ENCODE measurements at regions not wholly inside any gene's neighbourhood (a gene's known extent, or its start where the extent isn't known, plus 50 kb on each side); places are given as distances from the start of the nearest gene placed in this dataset.

DNA sequence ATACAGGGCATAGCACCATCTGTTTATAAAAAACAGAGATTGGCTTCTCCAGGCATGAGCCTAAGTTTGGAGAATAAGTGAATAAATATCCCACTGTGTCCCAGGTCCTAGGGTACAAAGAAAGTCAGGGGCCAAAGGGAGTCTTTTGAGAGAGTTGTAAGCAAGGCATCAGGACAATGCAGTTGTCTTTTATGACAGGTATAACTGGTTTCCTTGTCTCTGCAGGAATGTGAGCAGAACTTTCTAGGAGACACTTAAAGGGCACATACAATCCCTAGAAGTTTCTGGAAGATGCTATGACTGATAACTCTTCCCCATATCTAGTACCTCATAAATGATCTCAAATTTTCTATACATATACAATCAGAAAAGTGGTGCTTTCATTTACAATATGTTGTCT, 245.6 kb upstream of the RGMB start:
- H3K27me3 Mint-ChIP-seq (ENCODE audit: unreplicated experiment) = no peaks in the 10 kb centered on the region
- H3K4me1 Mint-ChIP-seq (ENCODE audit: unreplicated experiment) = peaks cover 12% of the 10 kb centered on the region
- H3K4me3 Mint-ChIP-seq (ENCODE audit: unreplicated experiment) = no peak overlapping the region
- TF ChIP-seq, protein P1, sequence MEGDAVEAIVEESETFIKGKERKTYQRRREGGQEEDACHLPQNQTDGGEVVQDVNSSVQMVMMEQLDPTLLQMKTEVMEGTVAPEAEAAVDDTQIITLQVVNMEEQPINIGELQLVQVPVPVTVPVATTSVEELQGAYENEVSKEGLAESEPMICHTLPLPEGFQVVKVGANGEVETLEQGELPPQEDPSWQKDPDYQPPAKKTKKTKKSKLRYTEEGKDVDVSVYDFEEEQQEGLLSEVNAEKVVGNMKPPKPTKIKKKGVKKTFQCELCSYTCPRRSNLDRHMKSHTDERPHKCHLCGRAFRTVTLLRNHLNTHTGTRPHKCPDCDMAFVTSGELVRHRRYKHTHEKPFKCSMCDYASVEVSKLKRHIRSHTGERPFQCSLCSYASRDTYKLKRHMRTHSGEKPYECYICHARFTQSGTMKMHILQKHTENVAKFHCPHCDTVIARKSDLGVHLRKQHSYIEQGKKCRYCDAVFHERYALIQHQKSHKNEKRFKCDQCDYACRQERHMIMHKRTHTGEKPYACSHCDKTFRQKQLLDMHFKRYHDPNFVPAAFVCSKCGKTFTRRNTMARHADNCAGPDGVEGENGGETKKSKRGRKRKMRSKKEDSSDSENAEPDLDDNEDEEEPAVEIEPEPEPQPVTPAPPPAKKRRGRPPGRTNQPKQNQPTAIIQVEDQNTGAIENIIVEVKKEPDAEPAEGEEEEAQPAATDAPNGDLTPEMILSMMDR (IDR thresholded peaks at IDR 0.05) = no peak
- no peak for DNase-seq (ENCODE audit: extremely low spot score, unreplicated experiment)
- no peaks in the 10 kb centered on the region for H3K36me3 Mint-ChIP-seq (ENCODE audit: unreplicated experiment)
- H3K27ac Mint-ChIP-seq (ENCODE audit: unreplicated experiment) = no peak overlapping the region
- H3K9me3 Mint-ChIP-seq (ENCODE audit: unreplicated experiment) = peaks cover 3% of the 10 kb centered on the region

DNA sequence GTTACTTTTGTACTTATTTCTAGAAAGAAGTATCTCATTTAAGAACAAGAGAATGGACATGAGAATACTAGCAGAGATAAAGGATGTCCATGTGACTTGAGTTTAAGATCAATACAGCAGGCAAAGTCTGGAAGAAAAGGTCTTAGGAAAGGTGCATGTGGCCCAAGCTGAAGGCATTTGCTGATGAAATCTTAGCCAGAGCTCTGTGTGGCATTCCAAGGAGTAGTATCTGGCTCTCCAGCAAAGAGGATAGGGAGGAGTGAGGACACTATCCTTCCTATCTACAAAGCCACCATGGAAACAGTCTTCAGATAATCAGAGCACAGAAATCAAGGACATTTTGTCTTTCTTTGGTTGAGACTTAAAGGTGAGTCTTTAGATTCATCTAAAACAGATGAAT, 244.1 kb upstream of the RGMB start:
- H3K9me3 Mint-ChIP-seq (ENCODE audit: unreplicated experiment) = peaks cover 3% of the 10 kb centered on the region
- TF ChIP-seq, protein P1 (IDR thresholded peaks at IDR 0.05) = no peak
- peaks cover 12% of the 10 kb centered on the region for H3K4me1 Mint-ChIP-seq (ENCODE audit: unreplicated experiment)
- H3K27ac Mint-ChIP-seq (ENCODE audit: unreplicated experiment) = no peak overlapping the region
- H3K36me3 Mint-ChIP-seq (ENCODE audit: unreplicated experiment) = no peaks in the 10 kb centered on the region
- H3K4me3 Mint-ChIP-seq (ENCODE audit: unreplicated experiment) = no peak overlapping the region
- no peaks in the 10 kb centered on the region for H3K27me3 Mint-ChIP-seq (ENCODE audit: unreplicated experiment)
- DNase-seq (ENCODE audit: extremely low spot score, unreplicated experiment) = no peak

DNA sequence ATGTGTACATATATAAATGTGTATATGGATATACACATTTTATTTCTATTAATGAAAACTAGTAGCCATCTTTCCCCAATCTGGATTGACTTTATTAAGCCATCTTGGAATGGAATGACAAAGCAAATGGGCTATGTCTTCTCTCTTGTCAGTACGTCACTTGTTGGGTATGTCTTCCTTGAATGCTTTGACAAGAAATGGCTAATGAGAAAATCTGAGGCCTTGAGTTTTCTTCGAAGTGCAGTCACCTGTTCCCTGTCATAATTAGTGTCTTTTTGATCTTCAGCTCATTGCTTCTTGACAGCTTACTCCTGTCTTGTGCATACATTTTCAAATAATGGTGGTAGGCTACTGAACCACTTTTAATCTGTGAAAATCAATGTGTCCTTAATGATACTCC, 243.2 kb upstream of the RGMB start:
- Mint-ChIP-seq H3K4me1 (ENCODE audit: unreplicated experiment) (peaks cover 12% of the 10 kb centered on the region), H3K27ac (ENCODE audit: unreplicated experiment) (no peak overlapping the region), H3K27me3 (ENCODE audit: unreplicated experiment) (no peaks in the 10 kb centered on the region), H3K4me3 (ENCODE audit: unreplicated experiment) (no peak overlapping the region), H3K9me3 (ENCODE audit: unreplicated experiment) (peaks cover 3% of the 10 kb centered on the region), H3K36me3 (ENCODE audit: unreplicated experiment) (no peaks in the 10 kb centered on the region)
- TF ChIP-seq, protein P1 (IDR thresholded peaks at IDR 0.05) = no peak
- DNase-seq (ENCODE audit: extremely low spot score, unreplicated experiment) = no peak

DNA sequence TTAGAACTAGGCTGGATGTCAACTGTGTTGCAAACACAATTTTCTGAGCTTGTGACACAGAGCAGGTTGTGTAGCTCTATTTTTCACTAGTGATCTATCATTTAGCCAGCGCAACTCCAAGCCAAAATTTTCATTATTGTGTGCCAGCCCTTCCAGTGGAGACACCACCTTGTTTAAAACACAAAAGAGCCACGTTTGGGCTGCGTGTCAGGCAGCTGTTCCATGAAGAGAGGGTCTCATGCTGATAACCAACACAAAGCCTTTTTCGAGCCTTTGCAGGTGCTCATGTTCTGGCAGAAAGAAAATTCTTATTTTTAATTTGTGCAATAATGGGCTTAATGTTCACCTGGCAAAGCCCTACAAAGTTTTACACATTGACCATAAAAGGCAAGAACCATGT, 237.6 kb upstream of the RGMB start:
- peaks cover 3% of the 10 kb centered on the region for H3K9me3 Mint-ChIP-seq (ENCODE audit: unreplicated experiment)
- H3K4me3 Mint-ChIP-seq (ENCODE audit: unreplicated experiment) = no peak overlapping the region
- H3K36me3 Mint-ChIP-seq (ENCODE audit: unreplicated experiment) = no peaks in the 10 kb centered on the region
- TF ChIP-seq, protein P1 (IDR thresholded peaks at IDR 0.05) = no peak
- no peaks in the 10 kb centered on the region for H3K4me1 Mint-ChIP-seq (ENCODE audit: unreplicated experiment)
- DNase-seq (ENCODE audit: extremely low spot score, unreplicated experiment) = no peak
- no peaks in the 10 kb centered on the region for H3K27me3 Mint-ChIP-seq (ENCODE audit: unreplicated experiment)
- no peak overlapping the region for H3K27ac Mint-ChIP-seq (ENCODE audit: unreplicated experiment)

DNA sequence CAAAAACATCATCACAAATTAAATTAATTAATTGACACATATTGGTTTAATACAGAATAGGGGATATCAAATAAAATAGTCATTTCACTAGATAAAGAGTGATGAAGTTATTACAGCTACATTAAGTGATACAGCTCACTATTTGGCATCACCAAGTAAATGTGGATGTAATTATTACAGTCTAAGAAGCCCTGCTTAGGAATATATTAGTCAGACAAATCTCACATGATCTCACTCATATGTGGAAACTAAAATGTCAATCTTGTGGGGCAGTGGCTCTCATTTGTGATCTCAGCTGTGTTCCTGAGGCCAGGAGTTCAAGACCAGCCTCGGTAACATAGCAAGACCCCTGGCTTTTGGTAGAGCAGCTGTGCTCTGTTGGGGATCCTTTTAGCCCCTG, 233.4 kb upstream of the RGMB start:
- H3K9me3 Mint-ChIP-seq (ENCODE audit: unreplicated experiment) = peaks cover 23% of the 10 kb centered on the region
- DNase-seq (ENCODE audit: extremely low spot score, unreplicated experiment) = no peak
- H3K4me1 Mint-ChIP-seq (ENCODE audit: unreplicated experiment) = no peaks in the 10 kb centered on the region
- TF ChIP-seq, protein P1 (IDR thresholded peaks at IDR 0.05) = no peak
- no peak overlapping the region for H3K4me3 Mint-ChIP-seq (ENCODE audit: unreplicated experiment)
- peaks cover 3% of the 10 kb centered on the region for H3K36me3 Mint-ChIP-seq (ENCODE audit: unreplicated experiment)
- H3K27ac Mint-ChIP-seq (ENCODE audit: unreplicated experiment) = no peak overlapping the region
- H3K27me3 Mint-ChIP-seq (ENCODE audit: unreplicated experiment) = no peaks in the 10 kb centered on the region

All from osteocyte (in vitro differentiated cells).